ENCODE measurements at regions not wholly inside any gene's neighbourhood (a gene's known extent, or its start where the extent isn't known, plus 50 kb on each side); places are given as distances from the start of the nearest gene placed in this dataset.

GRCh38 chr2:67532387-67532786 is 135.3 kb downstream of the ETAA1 start:
- Mint-ChIP-seq H3K4me1 (ENCODE audit: low read depth in 2 of 2) (no peaks in the 10 kb centered on the region), H3K27me3 (no peaks in the 10 kb centered on the region), H3K36me3 (ENCODE audit: insufficient read depth) (no peaks in the 10 kb centered on the region), H3K9me3 (peaks cover 3 to 7% of the 10 kb centered on the region in 2 donors), H3K4me3 (no peak overlapping the region), H3K27ac (no peak overlapping the region)
- ATAC-seq (replicated peaks) (no peak), DNase-seq (no peak)

GRCh38 chr2:67534745-67535144 is 137.6 kb downstream of the ETAA1 start:
- Mint-ChIP-seq H3K27me3 (no peaks in the 10 kb centered on the region), H3K36me3 (ENCODE audit: insufficient read depth) (no peaks in the 10 kb centered on the region), H3K27ac (no peak overlapping the region), H3K9me3 (peaks cover 5 to 7% of the 10 kb centered on the region in 2 donors), H3K4me3 (no peak overlapping the region), H3K4me1 (ENCODE audit: low read depth in 2 of 2) (no peaks in the 10 kb centered on the region)
- ATAC-seq (replicated peaks): no peak
- no peak for DNase-seq

GRCh38 chr2:67540962-67541361 is 143.8 kb downstream of the ETAA1 start:
- Mint-ChIP-seq H3K4me1 (ENCODE audit: low read depth in 2 of 2) (no peaks in the 10 kb centered on the region), H3K4me3 (no peak overlapping the region), H3K36me3 (ENCODE audit: insufficient read depth) (no peaks in the 10 kb centered on the region), H3K27ac (no peak overlapping the region), H3K27me3 (no peaks in the 10 kb centered on the region), H3K9me3 (peaks cover 5 to 7% of the 10 kb centered on the region in 2 donors)
- DNase-seq: no peak
- ATAC-seq (replicated peaks): no peak

- Mint-ChIP-seq H3K4me1 (ENCODE audit: low read depth in 2 of 2) (no peaks in the 10 kb centered on the region), H3K36me3 (ENCODE audit: insufficient read depth) (no peaks in the 10 kb centered on the region), H3K27me3 (peaks cover 0 to 7% of the 10 kb centered on the region in 2 donors), H3K27ac (no peak overlapping the region), H3K9me3 (no peaks in the 10 kb centered on the region), H3K4me3 (no peak overlapping the region)
- no peak for ATAC-seq (replicated peaks)
- no peak for DNase-seq
Observed at GRCh38 chr2:67544286-67544685, 147.2 kb downstream of the ETAA1 start.

- Mint-ChIP-seq H3K4me3 (no peak overlapping the region), H3K27me3 (peaks cover 0 to 7% of the 10 kb centered on the region in 2 donors)
Observed at GRCh38 chr2:67548317-67549201, 151.4 kb downstream of the ETAA1 start.

GRCh38 chr2:67559156-67559555 is 162.0 kb downstream of the ETAA1 start:
- ATAC-seq (replicated peaks): no peak
- H3K36me3 Mint-ChIP-seq (ENCODE audit: insufficient read depth): no peaks in the 10 kb centered on the region
- H3K4me1 Mint-ChIP-seq (ENCODE audit: low read depth in 2 of 2): no peaks in the 10 kb centered on the region
- no peak overlapping the region for H3K4me3 Mint-ChIP-seq
- no peak overlapping the region for H3K27ac Mint-ChIP-seq
- H3K27me3 Mint-ChIP-seq: peaks cover 0 to 11% of the 10 kb centered on the region in 2 donors
- DNase-seq: no peak
- H3K9me3 Mint-ChIP-seq: no peaks in the 10 kb centered on the region

More at GRCh38 chr2:67548317-67549201, 151.4 kb downstream of the ETAA1 start:
- ATAC-seq (replicated peaks): no peak
- Mint-ChIP-seq H3K36me3 (ENCODE audit: insufficient read depth) (no peaks in the 10 kb centered on the region), H3K9me3 (no peaks in the 10 kb centered on the region), H3K4me1 (ENCODE audit: low read depth in 2 of 2) (no peaks in the 10 kb centered on the region), H3K27ac (no peak overlapping the region)
- no peak for DNase-seq

GRCh38 chr2:67560771-67561456 is 163.8 kb downstream of the ETAA1 start:
- H3K9me3 Mint-ChIP-seq: no peaks in the 10 kb centered on the region
- H3K4me3 Mint-ChIP-seq: no peak overlapping the region

GRCh38 chr2:67561457-67561965 is 164.4 kb downstream of the ETAA1 start:
- Mint-ChIP-seq H3K36me3 (ENCODE audit: insufficient read depth) (no peaks in the 10 kb centered on the region), H3K4me3 (no peak overlapping the region), H3K27ac (no peak overlapping the region), H3K27me3 (peaks cover 0 to 11% of the 10 kb centered on the region in 2 donors), H3K4me1 (ENCODE audit: low read depth in 2 of 2) (no peaks in the 10 kb centered on the region), H3K9me3 (no peaks in the 10 kb centered on the region)
- DNase-seq: no peak
- no peak for ATAC-seq (replicated peaks)

More at GRCh38 chr2:67560771-67561456, 163.8 kb downstream of the ETAA1 start:
- DNase-seq (no peak), ATAC-seq (replicated peaks) (no peak)
- Mint-ChIP-seq H3K36me3 (ENCODE audit: insufficient read depth) (no peaks in the 10 kb centered on the region), H3K4me1 (ENCODE audit: low read depth in 2 of 2) (no peaks in the 10 kb centered on the region), H3K27me3 (peaks cover 0 to 11% of the 10 kb centered on the region in 2 donors), H3K27ac (no peak overlapping the region)

- DNase-seq: no peak
- peaks cover 0 to 7% of the 10 kb centered on the region in 2 donors for H3K9me3 Mint-ChIP-seq
Observed at GRCh38 chr2:67564076-67564475, 166.9 kb downstream of the ETAA1 start.

GRCh38 chr2:67564626-67565025 is 167.5 kb downstream of the ETAA1 start:
- ATAC-seq (replicated peaks) (no peak), DNase-seq (no peak)
- H3K4me1 Mint-ChIP-seq (ENCODE audit: low read depth in 2 of 2): no peaks in the 10 kb centered on the region

More at GRCh38 chr2:67564076-67564475, 166.9 kb downstream of the ETAA1 start:
- ATAC-seq (replicated peaks): no peak
- no peaks in the 10 kb centered on the region for H3K4me1 Mint-ChIP-seq (ENCODE audit: low read depth in 2 of 2)
- no peaks in the 10 kb centered on the region for H3K36me3 Mint-ChIP-seq (ENCODE audit: insufficient read depth)
- H3K27ac Mint-ChIP-seq: no peak overlapping the region
- peaks cover 0 to 11% of the 10 kb centered on the region in 2 donors for H3K27me3 Mint-ChIP-seq
- no peak overlapping the region for H3K4me3 Mint-ChIP-seq

GRCh38 chr2:67565262-67565661 is 168.1 kb downstream of the ETAA1 start:
- peaks cover 0 to 11% of the 10 kb centered on the region in 2 donors for H3K27me3 Mint-ChIP-seq
- H3K36me3 Mint-ChIP-seq (ENCODE audit: insufficient read depth): no peaks in the 10 kb centered on the region
- DNase-seq: no peak
- H3K4me3 Mint-ChIP-seq: no peak overlapping the region
- H3K9me3 Mint-ChIP-seq: peaks cover 0 to 7% of the 10 kb centered on the region in 2 donors
- no peak overlapping the region for H3K27ac Mint-ChIP-seq
- no peaks in the 10 kb centered on the region for H3K4me1 Mint-ChIP-seq (ENCODE audit: low read depth in 2 of 2)
- no peak for ATAC-seq (replicated peaks)

More at GRCh38 chr2:67564626-67565025, 167.5 kb downstream of the ETAA1 start:
- Mint-ChIP-seq H3K27ac (no peak overlapping the region), H3K4me3 (no peak overlapping the region), H3K9me3 (peaks cover 0 to 7% of the 10 kb centered on the region in 2 donors), H3K27me3 (peaks cover 0 to 11% of the 10 kb centered on the region in 2 donors), H3K36me3 (ENCODE audit: insufficient read depth) (no peaks in the 10 kb centered on the region)

- Mint-ChIP-seq H3K36me3 (ENCODE audit: insufficient read depth) (no peaks in the 10 kb centered on the region), H3K27me3 (peaks cover 0 to 11% of the 10 kb centered on the region in 2 donors), H3K4me1 (ENCODE audit: low read depth in 2 of 2) (no peaks in the 10 kb centered on the region), H3K27ac (no peak overlapping the region), H3K4me3 (no peak overlapping the region), H3K9me3 (peaks cover 0 to 7% of the 10 kb centered on the region in 2 donors)
- ATAC-seq (replicated peaks) (no peak), DNase-seq (no peak)
Observed at GRCh38 chr2:67565761-67566160, 168.6 kb downstream of the ETAA1 start.

- Mint-ChIP-seq H3K27me3 (peaks cover 0 to 9% of the 10 kb centered on the region in 2 donors), H3K36me3 (ENCODE audit: insufficient read depth) (no peaks in the 10 kb centered on the region), H3K27ac (no peak overlapping the region), H3K4me3 (no peak overlapping the region), H3K4me1 (ENCODE audit: low read depth in 2 of 2) (no peaks in the 10 kb centered on the region), H3K9me3 (peaks cover 0 to 7% of the 10 kb centered on the region in 2 donors)
- DNase-seq (no peak), ATAC-seq (replicated peaks) (no peak)
Observed at GRCh38 chr2:67566285-67566684, 169.2 kb downstream of the ETAA1 start.
